Right lobe of liver (tissue), 4 donors: ENCODE measurements at regions not wholly inside any gene's neighbourhood (a gene's known extent, or its start where the extent isn't known, plus 50 kb on each side); places are given as distances from the start of the nearest gene placed in this dataset.

ENCODE experiments used
- CTCF ChIP-seq, 4 donors: fragments of 200-600 bp in 3 of 4; fragments of 450-650 bp in 1 of 4; IDR thresholded peaks; one replicate each; pipeline versions ENCODE4 v1.5.1 to v1.8.0; 2016 to 2022; ENCODE audit warnings: antibody characterized with exemption in 4 of 4, mild to moderate bottlenecking in 2 of 4
- POLR2A ChIP-seq: fragments of 450-650 bp; IDR thresholded peaks from one replicate; pipeline ENCODE4 v1.6.1; 2017; ENCODE audit warnings: antibody characterized with exemption, mild to moderate bottlenecking
- donor health status: DM: no; HTN: no; CAD: no.
- donor health status: DM: no; HTN: no; CAD: no.
- donor health status: DM: no; HTN: yes; CAD: no.

DNA sequence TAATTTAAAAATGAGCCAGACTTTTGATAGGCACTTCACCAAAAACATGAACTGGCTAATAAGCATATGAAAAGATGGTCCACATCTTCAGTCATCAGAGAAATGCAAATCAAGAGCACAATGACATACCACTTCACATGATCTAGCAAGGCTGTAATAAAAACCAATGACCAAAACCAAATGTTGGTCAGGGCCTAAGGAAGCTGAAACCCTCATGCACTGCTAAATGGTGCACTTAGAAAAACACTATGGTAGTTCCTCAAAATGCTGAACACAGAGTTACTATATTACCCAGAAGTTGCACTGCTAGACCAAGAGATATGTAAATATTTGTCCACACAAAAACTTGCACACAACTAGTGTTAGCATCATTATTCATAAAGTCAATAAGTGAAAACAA lies 504.9 kb upstream of the SOX11 start:
- no peak for TF ChIP-seq CTCF (IDR thresholded peaks at IDR 0.05)
- no peak for TF ChIP-seq POLR2A
